ENCODE measurements at regions not wholly inside any gene's neighbourhood (a gene's known extent, or its start where the extent isn't known, plus 50 kb on each side); places are given as distances from the start of the nearest gene placed in this dataset.

DNA sequence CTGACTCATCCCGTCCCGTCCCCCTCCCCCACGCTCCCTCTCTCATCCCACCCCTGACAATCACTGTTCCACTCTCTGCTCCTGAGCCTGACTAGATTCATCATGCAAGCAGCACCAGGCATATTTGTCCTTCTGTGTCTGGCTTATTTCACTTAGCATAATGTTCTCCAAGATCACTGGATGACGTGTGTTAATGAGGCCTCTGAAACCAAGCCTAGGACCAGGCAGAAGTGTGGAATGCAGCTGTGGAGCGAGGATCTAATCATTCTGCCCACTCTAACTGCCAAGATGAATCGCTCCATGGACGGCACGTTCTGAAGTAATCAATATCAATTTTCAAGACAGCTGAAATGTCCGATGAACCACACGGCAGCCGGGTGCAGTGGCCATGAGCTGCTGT is 122.4 kb upstream of the ZNF236 start:
- H3K9ac ChIP-seq (ENCODE audit: low read depth, low read length), result no peak overlapping the region
- no peak overlapping the region for H3K4me3 ChIP-seq (ENCODE audit: low read depth, low read length)
- H3K4me1 ChIP-seq (ENCODE audit: control insufficient read depth, insufficient read depth, low read length), result peaks cover 7% of the 10 kb centered on the region; the same call in 1 of the 2 replicates
- H3K36me3 ChIP-seq (ENCODE audit: control insufficient read depth, insufficient read depth, low read length), result no peaks in the 10 kb centered on the region
- H3K27ac ChIP-seq (ENCODE audit: low read depth, low read length), result no peak overlapping the region
- H3K27me3 ChIP-seq (ENCODE audit: control insufficient read depth, insufficient read depth, low read length), result no peaks in the 10 kb centered on the region
- no peaks in the 10 kb centered on the region for H3K9me3 ChIP-seq (ENCODE audit: control insufficient read depth, insufficient read depth, low read length)

DNA sequence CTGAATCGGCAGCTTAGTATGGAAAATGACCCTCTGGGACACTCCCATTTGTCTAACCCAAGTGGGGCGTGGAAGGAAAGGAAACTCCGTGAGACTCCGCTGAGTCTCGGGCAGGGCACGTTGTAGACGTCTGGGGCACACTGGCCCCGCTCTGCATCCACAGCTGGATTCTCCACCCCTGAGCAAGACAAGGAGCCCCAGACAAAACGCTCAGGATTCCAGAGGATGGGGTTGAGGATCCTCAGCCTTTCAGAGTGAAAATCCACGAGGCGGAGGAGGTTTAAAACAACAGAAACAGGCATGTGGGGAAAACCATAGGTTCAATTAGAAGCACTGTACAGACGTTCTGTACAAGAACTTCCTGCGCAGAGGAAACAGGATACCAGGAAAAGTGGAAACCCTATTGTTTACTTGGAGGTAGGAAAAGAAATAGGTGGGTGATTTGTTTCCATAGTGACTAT is 124.9 kb upstream of the ZNF236 start:
- H3K27ac ChIP-seq (ENCODE audit: low read depth, low read length), result no peak overlapping the region
- no peak overlapping the region for H3K4me3 ChIP-seq (ENCODE audit: low read depth, low read length)
- H3K36me3 ChIP-seq (ENCODE audit: control insufficient read depth, insufficient read depth, low read length), result no peaks in the 10 kb centered on the region
- H3K9ac ChIP-seq (ENCODE audit: low read depth, low read length), result no peak overlapping the region
- peaks cover 7% of the 10 kb centered on the region; the same call in 1 of the 2 replicates for H3K4me1 ChIP-seq (ENCODE audit: control insufficient read depth, insufficient read depth, low read length)
- H3K27me3 ChIP-seq (ENCODE audit: control insufficient read depth, insufficient read depth, low read length), result no peaks in the 10 kb centered on the region
- H3K9me3 ChIP-seq (ENCODE audit: control insufficient read depth, insufficient read depth, low read length), result no peaks in the 10 kb centered on the region

DNA sequence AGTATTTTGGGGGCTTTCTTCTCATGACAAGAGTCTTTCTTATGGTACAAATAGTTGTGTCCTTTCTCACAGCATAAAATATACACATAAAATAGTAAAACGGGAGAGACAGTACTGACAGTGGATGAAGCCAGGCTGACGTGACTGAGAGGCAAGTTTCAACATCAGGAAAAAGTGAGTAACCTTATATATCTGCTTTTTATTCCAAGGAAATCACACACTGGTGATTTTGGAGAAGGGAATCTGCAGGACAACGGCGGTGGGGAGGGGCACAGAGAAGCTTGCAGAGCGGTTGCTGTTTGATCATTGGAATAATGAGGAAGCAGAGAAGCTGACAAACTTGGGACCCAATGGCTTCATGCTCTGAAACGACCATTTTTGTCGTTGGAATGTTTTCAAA is 130.6 kb upstream of the ZNF236 start:
- Histone ChIP-seq H3K9ac (ENCODE audit: low read depth, low read length) (no peak overlapping the region), H3K36me3 (ENCODE audit: control insufficient read depth, insufficient read depth, low read length) (no peaks in the 10 kb centered on the region), H3K4me3 (ENCODE audit: low read depth, low read length) (no peak overlapping the region), H3K27ac (ENCODE audit: low read depth, low read length) (no peak overlapping the region), H3K4me1 (ENCODE audit: control insufficient read depth, insufficient read depth, low read length) (peaks cover 9% of the 10 kb centered on the region), H3K9me3 (ENCODE audit: control insufficient read depth, insufficient read depth, low read length) (no peaks in the 10 kb centered on the region), H3K27me3 (ENCODE audit: control insufficient read depth, insufficient read depth, low read length) (no peaks in the 10 kb centered on the region)

DNA sequence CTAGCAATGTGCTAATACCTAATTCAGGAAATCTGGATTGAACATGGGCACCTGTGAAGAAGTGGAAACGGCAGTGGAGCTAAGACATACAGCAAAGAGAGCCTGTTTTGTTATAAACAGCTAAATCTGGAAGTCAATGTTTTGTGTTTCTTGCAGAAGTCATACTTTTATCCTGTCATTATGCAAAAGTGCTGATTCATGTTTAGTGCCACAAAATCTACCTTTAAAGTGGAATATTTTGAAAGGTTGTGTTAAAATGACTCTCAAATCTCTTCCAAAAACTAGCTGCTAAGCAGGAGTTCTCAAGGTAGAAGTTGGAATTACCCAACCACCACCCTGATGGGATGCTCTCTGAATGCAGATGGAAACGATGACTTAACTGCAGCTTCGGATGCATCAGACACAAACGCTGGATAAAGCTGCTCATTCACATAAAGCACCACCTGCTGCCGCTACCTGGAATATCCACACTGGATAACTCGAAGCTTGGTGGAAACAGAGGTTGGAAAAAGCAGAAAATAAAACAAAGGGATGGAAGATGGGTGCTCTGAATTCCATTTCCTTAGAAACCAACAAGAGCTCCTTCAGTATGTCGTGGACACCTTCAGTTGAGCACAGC is 132.6 kb upstream of the ZNF236 start:
- Histone ChIP-seq H3K27ac (ENCODE audit: low read depth, low read length) (no peak overlapping the region), H3K4me1 (ENCODE audit: control insufficient read depth, insufficient read depth, low read length) (peaks cover 10% of the 10 kb centered on the region), H3K36me3 (ENCODE audit: control insufficient read depth, insufficient read depth, low read length) (no peaks in the 10 kb centered on the region), H3K27me3 (ENCODE audit: control insufficient read depth, insufficient read depth, low read length) (no peaks in the 10 kb centered on the region), H3K4me3 (ENCODE audit: low read depth, low read length) (no peak overlapping the region), H3K9ac (ENCODE audit: low read depth, low read length) (no peak overlapping the region), H3K9me3 (ENCODE audit: control insufficient read depth, insufficient read depth, low read length) (no peaks in the 10 kb centered on the region)

DNA sequence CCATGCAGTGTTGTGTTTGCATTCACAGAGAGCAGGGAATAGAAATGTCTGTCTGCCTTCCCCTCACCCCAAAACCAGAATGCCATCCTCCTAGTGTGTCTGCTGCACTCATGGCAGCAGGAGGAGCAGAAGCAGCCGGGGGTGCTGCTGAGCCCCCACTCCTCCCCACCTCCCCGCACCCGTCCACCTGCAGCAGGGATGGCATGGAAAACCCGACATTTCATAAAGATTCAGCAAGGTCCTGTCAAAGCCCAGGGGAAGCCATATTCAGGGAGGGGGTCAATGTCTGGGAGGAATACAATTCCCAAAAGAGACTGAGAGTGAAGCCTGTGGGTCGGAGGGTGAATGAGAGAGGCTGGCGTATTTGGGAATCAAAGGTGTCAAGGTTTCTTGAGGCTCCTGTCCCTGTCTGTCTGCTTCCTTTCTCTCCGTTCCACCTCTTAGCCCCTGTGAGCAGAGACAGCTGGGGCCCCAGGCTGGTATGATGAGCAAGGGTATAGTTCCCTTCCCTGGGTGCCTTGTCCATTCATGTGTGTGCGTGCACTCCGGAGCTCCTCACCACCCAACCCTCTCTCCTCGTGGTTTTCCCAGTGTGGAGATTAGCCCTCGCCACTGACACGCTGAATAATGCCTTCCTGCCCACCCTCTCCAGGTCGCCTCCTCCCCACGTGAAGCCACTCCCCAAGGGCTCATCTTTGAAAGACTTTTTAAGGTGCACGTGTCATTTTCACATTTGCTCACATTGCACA is 133.5 kb upstream of the ZNF236 start:
- H3K4me1 ChIP-seq (ENCODE audit: control insufficient read depth, insufficient read depth, low read length), result peaks cover 10% of the 10 kb centered on the region
- H3K27ac ChIP-seq (ENCODE audit: low read depth, low read length), result no peak overlapping the region
- H3K4me3 ChIP-seq (ENCODE audit: low read depth, low read length), result no peak overlapping the region
- H3K36me3 ChIP-seq (ENCODE audit: control insufficient read depth, insufficient read depth, low read length), result no peaks in the 10 kb centered on the region
- H3K9ac ChIP-seq (ENCODE audit: low read depth, low read length), result no peak overlapping the region
- H3K27me3 ChIP-seq (ENCODE audit: control insufficient read depth, insufficient read depth, low read length), result no peaks in the 10 kb centered on the region
- no peaks in the 10 kb centered on the region for H3K9me3 ChIP-seq (ENCODE audit: control insufficient read depth, insufficient read depth, low read length)

DNA sequence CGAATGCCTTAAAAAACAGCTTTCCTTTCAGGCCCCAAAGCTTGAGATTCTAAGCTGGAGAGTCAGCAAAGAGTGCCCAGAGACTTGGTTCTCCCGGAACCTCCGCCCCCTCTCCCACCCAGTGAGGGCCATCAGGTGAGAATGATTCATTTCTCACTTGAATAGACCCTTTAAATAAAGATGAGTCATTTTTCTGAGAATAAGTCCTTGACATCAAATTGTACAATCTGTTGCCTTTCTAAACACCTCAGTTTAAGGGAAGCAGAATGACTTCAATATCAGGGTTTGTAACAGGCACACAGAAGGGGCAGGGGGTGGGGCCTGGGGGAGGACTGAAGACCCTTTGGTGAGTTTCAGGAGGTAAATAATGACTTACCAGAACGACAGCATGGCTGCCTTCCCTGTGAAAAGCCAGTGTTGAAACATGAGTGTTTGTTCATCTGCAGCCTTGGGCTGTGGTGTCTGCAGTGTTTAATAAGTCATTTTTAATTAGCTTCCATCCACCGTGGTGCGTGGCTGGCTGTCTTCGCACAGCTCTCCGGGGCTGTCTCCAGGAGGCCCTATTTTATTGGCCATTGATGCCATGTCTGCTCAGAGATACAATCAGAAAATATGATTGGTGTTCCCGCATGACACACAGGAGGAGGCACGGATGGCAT is 134.9 kb upstream of the ZNF236 start:
- no peak overlapping the region for H3K9ac ChIP-seq (ENCODE audit: low read depth, low read length)
- no peaks in the 10 kb centered on the region for H3K9me3 ChIP-seq (ENCODE audit: control insufficient read depth, insufficient read depth, low read length)
- H3K36me3 ChIP-seq (ENCODE audit: control insufficient read depth, insufficient read depth, low read length), result no peaks in the 10 kb centered on the region
- H3K4me1 ChIP-seq (ENCODE audit: control insufficient read depth, insufficient read depth, low read length), result peaks cover 10% of the 10 kb centered on the region
- no peaks in the 10 kb centered on the region for H3K27me3 ChIP-seq (ENCODE audit: control insufficient read depth, insufficient read depth, low read length)
- peak overlapping the region; percentile 92 for H3K27ac ChIP-seq (ENCODE audit: low read depth, low read length)
- no peak overlapping the region for H3K4me3 ChIP-seq (ENCODE audit: low read depth, low read length)

GRCh38 chr18:76686737-76687231 is 135.6 kb upstream of the ZNF236 start:
- Histone ChIP-seq H3K9ac (ENCODE audit: low read depth, low read length) (no peak overlapping the region), H3K27ac (ENCODE audit: low read depth, low read length) (peak overlapping the region; percentile 92), H3K4me3 (ENCODE audit: low read depth, low read length) (no peak overlapping the region)

GRCh38 chr18:76685860-76686259 is 136.5 kb upstream of the ZNF236 start:
- Histone ChIP-seq H3K9ac (ENCODE audit: low read depth, low read length) (no peak overlapping the region), H3K4me1 (ENCODE audit: control insufficient read depth, insufficient read depth, low read length) (peaks cover 10% of the 10 kb centered on the region), H3K9me3 (ENCODE audit: control insufficient read depth, insufficient read depth, low read length) (no peaks in the 10 kb centered on the region), H3K4me3 (ENCODE audit: low read depth, low read length) (no peak overlapping the region), H3K27me3 (ENCODE audit: control insufficient read depth, insufficient read depth, low read length) (no peaks in the 10 kb centered on the region), H3K36me3 (ENCODE audit: control insufficient read depth, insufficient read depth, low read length) (no peaks in the 10 kb centered on the region), H3K27ac (ENCODE audit: low read depth, low read length) (no peak overlapping the region)

More at GRCh38 chr18:76686737-76687231, 135.6 kb upstream of the ZNF236 start:
- H3K36me3 ChIP-seq (ENCODE audit: control insufficient read depth, insufficient read depth, low read length), result no peaks in the 10 kb centered on the region
- peaks cover 10% of the 10 kb centered on the region for H3K4me1 ChIP-seq (ENCODE audit: control insufficient read depth, insufficient read depth, low read length)
- no peaks in the 10 kb centered on the region for H3K9me3 ChIP-seq (ENCODE audit: control insufficient read depth, insufficient read depth, low read length)
- H3K27me3 ChIP-seq (ENCODE audit: control insufficient read depth, insufficient read depth, low read length), result no peaks in the 10 kb centered on the region

GRCh38 chr18:76685402-76685801 is 137.0 kb upstream of the ZNF236 start:
- Histone ChIP-seq H3K4me1 (ENCODE audit: control insufficient read depth, insufficient read depth, low read length) (peaks cover 10% of the 10 kb centered on the region), H3K27me3 (ENCODE audit: control insufficient read depth, insufficient read depth, low read length) (no peaks in the 10 kb centered on the region)

GRCh38 chr18:76684265-76684664 is 138.1 kb upstream of the ZNF236 start:
- peaks cover 17% of the 10 kb centered on the region for H3K4me1 ChIP-seq (ENCODE audit: control insufficient read depth, insufficient read depth, low read length)
- peaks cover 3% of the 10 kb centered on the region; the same call in 1 of the 2 replicates for H3K9me3 ChIP-seq (ENCODE audit: control insufficient read depth, insufficient read depth, low read length)
- no peaks in the 10 kb centered on the region for H3K27me3 ChIP-seq (ENCODE audit: control insufficient read depth, insufficient read depth, low read length)
- no peak overlapping the region for H3K27ac ChIP-seq (ENCODE audit: low read depth, low read length)
- H3K36me3 ChIP-seq (ENCODE audit: control insufficient read depth, insufficient read depth, low read length), result no peaks in the 10 kb centered on the region
- no peak overlapping the region for H3K4me3 ChIP-seq (ENCODE audit: low read depth, low read length)
- no peak overlapping the region for H3K9ac ChIP-seq (ENCODE audit: low read depth, low read length)

More at GRCh38 chr18:76685402-76685801, 137.0 kb upstream of the ZNF236 start:
- Histone ChIP-seq H3K27ac (ENCODE audit: low read depth, low read length) (no peak overlapping the region), H3K9ac (ENCODE audit: low read depth, low read length) (no peak overlapping the region), H3K9me3 (ENCODE audit: control insufficient read depth, insufficient read depth, low read length) (peaks cover 2% of the 10 kb centered on the region; the same call in 1 of the 2 replicates), H3K36me3 (ENCODE audit: control insufficient read depth, insufficient read depth, low read length) (no peaks in the 10 kb centered on the region), H3K4me3 (ENCODE audit: low read depth, low read length) (no peak overlapping the region)

GRCh38 chr18:76679945-76680344 is 142.4 kb upstream of the ZNF236 start:
- Histone ChIP-seq H3K9ac (ENCODE audit: low read depth, low read length) (no peak overlapping the region), H3K27ac (ENCODE audit: low read depth, low read length) (peak overlapping the region; percentile 55), H3K4me1 (ENCODE audit: control insufficient read depth, insufficient read depth, low read length) (peaks cover 8% of the 10 kb centered on the region), H3K36me3 (ENCODE audit: control insufficient read depth, insufficient read depth, low read length) (no peaks in the 10 kb centered on the region), H3K27me3 (ENCODE audit: control insufficient read depth, insufficient read depth, low read length) (no peaks in the 10 kb centered on the region), H3K9me3 (ENCODE audit: control insufficient read depth, insufficient read depth, low read length) (peaks cover 3% of the 10 kb centered on the region; the same call in 1 of the 2 replicates), H3K4me3 (ENCODE audit: low read depth, low read length) (no peak overlapping the region)

Data from HUES48 (cell line).